Umbilical cord (tissue), 1 donor: ENCODE measurements at regions not wholly inside any gene's neighbourhood (a gene's known extent, or its start where the extent isn't known, plus 50 kb on each side); places are given as distances from the start of the nearest gene placed in this dataset.
A peak's percentile ranks its signal among the peaks of the same experiment; 100 is the strongest.

ENCODE experiments used
- DNase-seq: peaks from one replicate; pipeline ENCODE4 v3.0.0-alpha.2; 2015; ENCODE audit warnings: low spot score

GRCh38 chr7:125136341-125136740 lies 206.7 kb upstream of the POT1 start:
- no peak for DNase-seq

- no peak for DNase-seq
Observed at GRCh38 chr7:125130173-125130572, 200.5 kb upstream of the POT1 start.

DNA sequence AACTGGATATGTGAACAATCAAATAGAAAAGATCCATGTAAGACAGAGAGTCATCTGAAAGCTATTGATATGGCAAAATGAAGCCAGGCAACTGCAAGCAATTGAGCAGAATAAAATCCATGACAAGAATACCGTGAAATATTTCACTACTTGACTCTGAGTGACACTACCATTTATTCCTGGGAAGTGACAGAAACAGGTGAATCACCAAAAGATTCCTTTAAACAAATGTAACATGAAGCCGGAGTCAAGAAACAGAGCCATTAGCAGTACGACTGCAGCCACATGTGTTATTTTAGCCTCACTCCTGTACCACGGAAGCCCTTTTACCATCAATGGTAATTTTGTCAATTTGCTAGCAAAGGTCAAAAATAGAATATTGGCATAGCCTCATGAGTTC lies 197.7 kb upstream of the POT1 start:
- DNase-seq, result no peak

DNA sequence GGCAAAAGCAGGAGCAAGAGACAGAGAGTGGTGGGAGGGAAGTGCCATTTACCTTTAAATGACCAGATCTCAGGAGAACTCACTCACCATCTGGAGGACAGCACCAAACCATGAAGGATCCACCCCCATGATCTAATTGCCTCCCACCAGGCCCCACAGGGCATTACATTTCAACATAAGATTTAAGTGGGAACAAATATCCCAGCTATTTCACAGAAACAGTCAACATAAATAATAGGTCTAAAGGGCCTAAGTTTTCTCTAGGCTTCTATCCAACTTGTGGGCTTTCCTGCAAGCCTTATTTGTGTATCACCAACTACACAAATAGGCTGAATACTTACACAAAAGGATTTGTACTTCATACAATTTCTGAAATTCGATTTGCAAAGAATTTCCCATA lies 196.8 kb upstream of the POT1 start:
- DNase-seq, result no peak

- DNase-seq, result no peak
Observed at GRCh38 chr7:125125315-125125714, 195.7 kb upstream of the POT1 start.

DNA sequence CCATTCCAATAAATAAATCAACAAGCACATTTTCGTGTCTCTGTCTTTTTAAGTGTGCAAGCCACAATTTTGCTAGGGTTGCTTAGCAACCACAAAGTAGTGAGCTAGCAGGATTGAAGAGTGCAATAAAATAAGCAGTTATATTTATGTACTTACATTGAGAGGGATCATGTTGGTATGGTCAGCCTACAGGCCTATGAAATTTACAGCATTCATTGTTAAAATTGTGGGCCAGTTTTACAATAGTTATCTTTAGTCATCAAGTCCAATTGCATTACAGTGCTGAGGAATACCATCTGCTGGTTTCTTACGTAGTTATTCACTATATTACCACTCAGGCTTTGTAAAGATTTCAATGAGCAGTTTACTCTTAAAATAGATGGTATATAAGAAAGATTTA lies 192.5 kb upstream of the POT1 start:
- peak; percentile 24 for DNase-seq

GRCh38 chr7:125119559-125120115 lies 190.0 kb upstream of the POT1 start:
- no peak for DNase-seq

- no peak for DNase-seq
Observed at GRCh38 chr7:125118444-125118843, 188.8 kb upstream of the POT1 start.

- no peak for DNase-seq
Observed at GRCh38 chr7:125112850-125113249, 183.2 kb upstream of the POT1 start.

DNA sequence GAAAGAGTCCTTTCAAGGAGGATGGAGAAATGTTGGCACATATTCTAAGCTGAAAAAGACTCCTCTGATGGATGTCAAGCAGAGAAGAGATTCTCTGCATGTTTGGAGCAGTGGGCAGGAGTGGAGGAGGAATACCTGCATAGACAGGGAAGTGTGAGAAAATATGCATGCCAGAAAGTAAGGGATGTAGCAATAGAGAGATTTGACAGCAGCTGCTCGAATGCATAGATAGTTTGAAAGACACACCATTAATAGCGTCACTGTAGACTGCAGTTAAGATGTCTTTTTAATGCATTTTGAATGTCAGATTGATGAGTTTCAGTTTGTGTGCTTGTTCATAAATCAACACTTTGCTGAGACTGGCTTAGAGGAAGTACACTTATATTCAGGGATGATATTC lies 169.9 kb upstream of the POT1 start:
- no peak for DNase-seq

GRCh38 chr7:125098377-125098970 lies 168.8 kb upstream of the POT1 start:
- DNase-seq, result no peak

DNA sequence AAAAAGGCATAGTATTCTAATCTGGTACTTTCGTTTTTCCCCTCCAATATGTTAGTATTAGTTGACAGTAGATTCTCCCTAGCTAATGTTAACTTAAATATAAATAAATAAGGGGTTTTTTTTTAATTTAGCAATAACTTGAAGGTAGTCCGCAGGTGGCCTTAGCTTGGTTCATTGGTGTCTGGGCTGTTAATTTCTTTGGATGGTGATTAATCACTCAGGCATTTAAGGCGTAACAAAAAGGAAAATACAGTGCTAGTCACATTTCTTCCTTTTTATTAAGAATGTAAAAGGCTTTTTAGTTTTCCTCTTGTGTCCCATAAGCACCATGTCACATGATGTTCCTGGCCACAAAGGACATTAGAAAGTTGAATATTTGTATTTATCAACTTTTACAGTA lies 161.0 kb upstream of the POT1 start:
- no peak for DNase-seq

DNA sequence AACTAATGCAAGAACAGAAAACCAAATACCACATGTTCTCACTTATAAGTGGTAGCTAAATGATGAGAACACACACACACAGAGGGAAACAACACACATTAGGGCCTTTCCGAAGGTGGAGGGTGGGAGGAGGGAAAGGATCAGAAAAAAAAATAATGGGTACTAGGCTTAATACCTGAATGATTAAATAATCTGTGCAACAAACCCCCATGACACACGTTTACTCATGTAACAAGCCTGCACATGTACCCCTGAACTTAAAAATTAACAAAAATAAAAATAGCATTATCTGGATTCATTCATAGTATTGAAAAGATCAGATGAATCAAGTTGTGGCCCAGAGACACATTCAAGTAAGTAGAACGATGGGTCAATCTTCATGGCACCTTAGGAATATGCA lies 159.5 kb upstream of the POT1 start:
- DNase-seq, result no peak

GRCh38 chr7:125088555-125088954 lies 158.9 kb upstream of the POT1 start:
- DNase-seq, result no peak

DNA sequence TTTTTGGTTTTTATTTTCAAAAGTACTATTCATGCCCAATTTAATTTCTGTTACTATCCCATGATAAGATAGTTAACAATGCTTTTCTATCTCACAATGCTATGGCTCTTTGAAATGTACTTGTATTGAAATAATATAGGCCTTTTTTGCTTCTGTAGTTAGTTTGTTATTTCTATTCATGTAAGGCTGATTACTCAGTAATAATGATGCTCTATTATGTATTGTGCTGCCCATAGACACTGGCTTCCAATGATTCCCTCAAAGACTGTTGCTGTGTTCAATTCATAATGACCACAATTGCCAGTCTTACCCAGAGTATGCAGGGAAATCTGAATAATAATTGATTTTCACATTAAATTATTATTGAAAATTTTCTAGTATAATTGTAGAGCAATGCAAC lies 155.5 kb upstream of the POT1 start:
- no peak for DNase-seq

DNA sequence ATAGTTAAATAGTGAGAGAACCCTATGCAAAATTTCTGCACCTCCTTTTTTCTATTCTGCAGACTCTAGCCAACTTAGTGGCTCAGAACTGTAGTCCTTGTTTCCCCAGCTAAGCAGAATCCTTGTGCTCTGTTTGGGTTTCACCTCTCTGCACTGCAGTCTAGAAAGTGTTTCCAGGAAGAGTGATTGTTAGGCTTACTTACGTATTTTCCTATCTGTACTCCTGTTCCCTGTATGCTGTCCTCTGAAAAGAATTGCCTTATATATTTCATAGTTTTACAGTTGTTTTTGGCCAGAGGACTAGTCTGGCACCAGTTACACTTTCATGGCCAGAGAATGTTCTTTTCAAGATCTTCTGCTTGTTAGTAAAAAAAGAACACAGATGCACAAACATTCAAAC lies 154.6 kb upstream of the POT1 start:
- DNase-seq, result peak; percentile 14

GRCh38 chr7:125074141-125074540 lies 144.5 kb upstream of the POT1 start:
- DNase-seq, result peak; percentile 44

DNA sequence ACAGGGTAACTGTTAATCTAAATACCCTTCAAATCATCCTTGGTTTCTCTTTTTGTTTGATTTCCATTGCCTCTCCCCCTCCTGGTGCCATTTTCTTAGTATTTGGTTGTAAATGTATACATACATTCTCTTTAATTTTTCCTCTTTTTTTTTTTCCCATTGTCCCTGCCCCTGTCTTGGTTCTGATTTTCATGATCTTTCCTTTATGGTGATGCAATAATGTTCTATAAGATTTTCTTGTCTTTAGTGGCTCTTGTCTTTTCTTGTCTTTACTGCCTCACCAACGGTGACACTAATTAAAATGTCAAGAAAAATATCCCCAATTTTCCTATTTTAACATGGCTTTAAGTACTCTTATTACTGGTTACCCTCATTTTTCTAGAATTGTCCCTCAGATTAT lies 135.9 kb upstream of the POT1 start:
- no peak for DNase-seq

GRCh38 chr7:125065001-125065400 lies 135.4 kb upstream of the POT1 start:
- DNase-seq, result no peak

DNA sequence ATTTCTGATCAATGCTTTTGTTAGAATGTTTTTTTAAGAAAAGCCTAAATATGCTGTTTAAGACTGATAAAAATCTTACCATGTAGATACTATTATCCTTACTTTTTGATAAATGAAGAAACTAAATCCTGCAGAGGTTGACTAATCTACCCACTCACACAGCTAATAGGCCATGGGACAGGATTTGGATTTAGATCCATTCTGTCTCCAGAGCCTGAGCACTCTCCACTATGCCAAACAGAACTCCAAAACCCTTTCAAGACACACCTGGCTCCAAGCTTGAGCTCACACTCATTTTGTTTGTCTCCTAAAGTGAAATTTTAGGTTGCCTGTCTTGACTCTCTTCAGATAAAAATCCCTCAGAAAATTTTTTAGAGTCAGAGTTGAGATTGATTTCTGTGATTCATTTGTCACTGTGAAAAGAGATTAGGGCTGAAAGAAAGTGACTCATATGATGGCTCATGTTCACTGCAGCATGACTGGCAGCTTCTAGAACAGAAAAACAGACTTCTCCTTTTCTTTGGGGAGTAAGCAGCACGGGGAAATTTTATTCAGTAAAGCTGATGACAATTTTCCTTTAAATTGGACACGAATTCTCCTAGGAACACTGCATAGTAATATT lies 132.3 kb upstream of the POT1 start:
- DNase-seq, result peak; percentile 2

GRCh38 chr7:125061083-125061745 lies 131.6 kb upstream of the POT1 start:
- DNase-seq, result peak; percentile 14

- peak; percentile 3 for DNase-seq
Observed at GRCh38 chr7:125059861-125060456, 130.3 kb upstream of the POT1 start.

DNA sequence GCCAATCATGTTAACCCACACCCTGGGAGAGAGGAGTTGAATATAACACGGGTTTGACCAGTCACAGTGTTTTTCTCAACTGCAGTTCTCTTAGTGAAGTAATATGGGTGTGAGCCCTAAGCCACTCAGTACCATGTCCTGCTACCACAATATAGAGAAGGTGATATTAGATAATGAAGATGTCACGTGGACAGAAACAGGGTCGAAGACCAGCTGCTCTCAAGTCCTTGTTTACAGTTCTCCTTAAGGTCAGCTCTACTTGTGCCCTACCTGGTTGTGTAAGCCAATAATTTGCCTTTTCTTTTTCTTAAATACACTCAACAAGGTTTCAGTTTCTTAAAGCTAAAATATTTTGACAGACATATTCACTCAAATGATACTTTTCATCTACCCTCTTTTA lies 128.3 kb upstream of the POT1 start:
- DNase-seq, result no peak
